ENCODE measurements at regions not wholly inside any gene's neighbourhood (a gene's known extent, or its start where the extent isn't known, plus 50 kb on each side); places are given as distances from the start of the nearest gene placed in this dataset.
"Not testable (repeated sequence)": the region's sequence is repeated elsewhere in the genome, so short reads cannot be mapped to it uniquely, and the experiment has no call there.

GRCh38 chr22:49699928-49700498 lies 127.7 kb downstream of the BRD1 start:
- ATAC-seq (ENCODE audit: poor library complexity), result no peak

GRCh38 chr22:49699476-49699875 lies 128.2 kb downstream of the BRD1 start:
- DNase-seq (no peak), ATAC-seq (ENCODE audit: poor library complexity) (no peak)
- intact Hi-C loops (cut with DNase I), result no loop called here

More at GRCh38 chr22:49699928-49700498, 127.7 kb downstream of the BRD1 start:
- intact Hi-C loops (cut with DNase I), result no loop called here
- no peak for DNase-seq

GRCh38 chr22:49698616-49699015 lies 129.1 kb downstream of the BRD1 start:
- DNase-seq; ATAC-seq (ENCODE audit: poor library complexity); intact Hi-C loops (cut with DNase I): not testable (repeated sequence)

GRCh38 chr22:49697047-49697446 lies 130.6 kb downstream of the BRD1 start:
- DNase-seq (no peak), ATAC-seq (ENCODE audit: poor library complexity) (no peak)
- intact Hi-C loops (cut with DNase I), result no loop called here

- DNase-seq, result no peak
- intact Hi-C loops (cut with DNase I), result no loop called here
- no peak for ATAC-seq (ENCODE audit: poor library complexity)
Observed at GRCh38 chr22:49694462-49695260, 133.0 kb downstream of the BRD1 start.

GRCh38 chr22:49693848-49694247 lies 133.8 kb downstream of the BRD1 start:
- intact Hi-C loops (cut with DNase I), result no loop called here
- DNase-seq (no peak), ATAC-seq (ENCODE audit: poor library complexity) (no peak)

GRCh38 chr22:49693416-49693815 lies 134.3 kb downstream of the BRD1 start:
- intact Hi-C loops (cut with DNase I), result no loop called here
- ATAC-seq (ENCODE audit: poor library complexity) (no peak), DNase-seq (no peak)

GRCh38 chr22:49692499-49693225 lies 135.0 kb downstream of the BRD1 start:
- no peak for DNase-seq
- no peak for ATAC-seq (ENCODE audit: poor library complexity)
- intact Hi-C loops (cut with DNase I), result no loop called here

- intact Hi-C loops (cut with DNase I), result no loop called here
- no peak for ATAC-seq (ENCODE audit: poor library complexity)
- DNase-seq, result no peak
Observed at GRCh38 chr22:49691256-49691655, 136.4 kb downstream of the BRD1 start.

GRCh38 chr22:49690454-49690853 lies 137.2 kb downstream of the BRD1 start:
- no peak for DNase-seq
- ATAC-seq (ENCODE audit: poor library complexity), result no peak
- intact Hi-C loops (cut with DNase I), result no loop called here

GRCh38 chr22:49689858-49690257 lies 137.8 kb downstream of the BRD1 start:
- intact Hi-C loops (cut with DNase I), result no loop called here
- no peak for DNase-seq
- ATAC-seq (ENCODE audit: poor library complexity), result no peak

- intact Hi-C loops (cut with DNase I), result no loop called here
- no peak for ATAC-seq (ENCODE audit: poor library complexity)
- no peak for DNase-seq
Observed at GRCh38 chr22:49689255-49689770, 138.4 kb downstream of the BRD1 start.

GRCh38 chr22:49688516-49689254 lies 139.0 kb downstream of the BRD1 start:
- intact Hi-C loops (cut with DNase I), result no loop called here
- ATAC-seq (ENCODE audit: poor library complexity) (no peak), DNase-seq (no peak)

- no peak for ATAC-seq (ENCODE audit: poor library complexity)
- intact Hi-C loops (cut with DNase I), result no loop called here
- DNase-seq, result no peak
Observed at GRCh38 chr22:49687786-49688515, 139.7 kb downstream of the BRD1 start.

GRCh38 chr22:49687333-49687732 lies 140.3 kb downstream of the BRD1 start:
- DNase-seq, result no peak
- no peak for ATAC-seq (ENCODE audit: poor library complexity)
- intact Hi-C loops (cut with DNase I), result no loop called here

GRCh38 chr22:49686495-49687219 lies 141.0 kb downstream of the BRD1 start:
- no peak for ATAC-seq (ENCODE audit: poor library complexity)
- DNase-seq, result no peak
- intact Hi-C loops (cut with DNase I), result no loop called here

GRCh38 chr22:49685686-49686085 lies 142.0 kb downstream of the BRD1 start:
- intact Hi-C loops (cut with DNase I), result no loop called here
- ATAC-seq (ENCODE audit: poor library complexity) (no peak), DNase-seq (no peak)

GRCh38 chr22:49685116-49685515 lies 142.6 kb downstream of the BRD1 start:
- DNase-seq, result no peak
- intact Hi-C loops (cut with DNase I), result no loop called here
- ATAC-seq (ENCODE audit: poor library complexity), result no peak
